Neural progenitor cell (in vitro differentiated cells): ENCODE measurements at regions not wholly inside any gene's neighbourhood (a gene's known extent, or its start where the extent isn't known, plus 50 kb on each side); places are given as distances from the start of the nearest gene placed in this dataset.

Source experiments
- CTCF ChIP-seq: fragments of 200-600 bp; sonication (generic); IDR thresholded peaks from 2 replicates; pipeline ENCODE4 v1.5.1; 2017; ENCODE audit warnings: antibody characterized with exemption, mild to moderate bottlenecking
- EZH2 ChIP-seq: fragments of 200-600 bp; sonication (generic); IDR thresholded peaks from 2 replicates; pipeline ENCODE4 v1.6.1; 2017; ENCODE audit warnings: antibody characterized with exemption, mild to moderate bottlenecking, moderate library complexity
- EZH2phosphoT487 ChIP-seq: fragments of 200-600 bp; sonication (generic); IDR thresholded peaks from 2 replicates; pipeline ENCODE4 v1.6.1; 2017; ENCODE audit warnings: antibody characterized with exemption

GRCh38 chr1:209517681-209518050 is 65.8 kb upstream of the CAMK1G start:
- no peak for TF ChIP-seq CTCF
- no peak for TF ChIP-seq EZH2phosphoT487
- TF ChIP-seq EZH2, result no peak
